WTC11 (cell line): ENCODE measurements at regions not wholly inside any gene's neighbourhood (a gene's known extent, or its start where the extent isn't known, plus 50 kb on each side); places are given as distances from the start of the nearest gene placed in this dataset.

ENCODE experiments used
- ATAC-seq: fragments of 200-7000 bp; cut with Tn5 transposase; 2 replicates; pipeline ENCODE4 v1.10.0; 2021; ENCODE audit warnings: mild to moderate bottlenecking, moderate library complexity
- CTCF ChIA-PET: fragments of 300-600 bp; sonication (Branson Sonifier 250); formaldehyde crosslinking; loops from one replicate; lab custom pipeline; 2021; ENCODE audit warnings: antibody characterized with exemption; lab: Charles Lee
- POLR2A ChIA-PET: fragments of 350-600 bp; sonication (Branson Sonifier 250); formaldehyde crosslinking; loops from one replicate; lab custom pipeline; 2021; ENCODE audit warnings: antibody characterized with exemption; lab: Charles Lee
- DNase-seq: peaks from one replicate; pipeline ENCODE4 v3.0.0; 2021; ENCODE audit warnings: low spot score
- H3K27ac Mint-ChIP-seq: 2 replicates; pipeline ENCODE4 v1.8.0; 2021; ENCODE audit warnings: mixed read lengths
- H3K27me3 Mint-ChIP-seq: 2 replicates; pipeline ENCODE4 v1.8.0; 2021; ENCODE audit warnings: low read depth, mild to moderate bottlenecking, moderate library complexity, mixed read lengths
- H3K36me3 Mint-ChIP-seq: 2 replicates; pipeline ENCODE4 v1.8.0; 2021; ENCODE audit warnings: mixed read lengths
- H3K4me1 Mint-ChIP-seq: 2 replicates; pipeline ENCODE4 v1.8.0; 2022; ENCODE audit warnings: mixed read lengths
- H3K4me3 Mint-ChIP-seq: 2 replicates; pipeline ENCODE4 v1.8.0; 2021; ENCODE audit warnings: mild to moderate bottlenecking, moderate library complexity, mixed read lengths
- H3K9me3 Mint-ChIP-seq: 2 replicates; pipeline ENCODE4 v1.8.0; 2021; ENCODE audit warnings: mixed read lengths
- E2F4 ChIP-seq: sonication (generic); formaldehyde crosslinking; IDR thresholded peaks from 2 replicates; pipeline ENCODE4 v1.8.1; 2022; ENCODE audit warnings: low read depth, mild to moderate bottlenecking, moderate library complexity, missing genetic modification reagents, borderline replicate concordance
- FOXK1 ChIP-seq: sonication (generic); formaldehyde crosslinking; IDR thresholded peaks from 2 replicates; pipeline ENCODE4 v1.8.0; 2022; ENCODE audit warnings: mild to moderate bottlenecking, moderate library complexity, missing genetic modification reagents
- GTF2I ChIP-seq: fragments of 250-450 bp; sonication (Bioruptor Pico); conservative IDR thresholded peaks from 2 replicates; pipeline ENCODE4 v1.4.0; 2021; ENCODE audit warnings: mild to moderate bottlenecking
- HMGA2 ChIP-seq: fragments of 250-450 bp; sonication (Bioruptor Pico); IDR thresholded peaks from 2 replicates; pipeline ENCODE4 v1.4.0; 2021; ENCODE audit warnings: mild to moderate bottlenecking, moderate library complexity
- IRF2 ChIP-seq: sonication (generic); formaldehyde crosslinking; IDR thresholded peaks from 2 replicates; pipeline ENCODE4 v1.8.0; 2022; ENCODE audit warnings: low read depth, missing genetic modification reagents, borderline replicate concordance
- NFYB ChIP-seq: sonication (generic); formaldehyde crosslinking; conservative IDR thresholded peaks from 2 replicates; pipeline ENCODE4 v1.8.0; 2022; ENCODE audit warnings: low read depth, missing genetic modification reagents
- NR3C1 ChIP-seq: sonication (generic); formaldehyde crosslinking; conservative IDR thresholded peaks from 2 replicates; pipeline ENCODE4 v1.8.1; 2023; ENCODE audit warnings: low read depth, mild to moderate bottlenecking, missing genetic modification reagents
- PRDM15 ChIP-seq: sonication (generic); formaldehyde crosslinking; IDR thresholded peaks from 2 replicates; pipeline ENCODE4 v1.8.0; 2022; ENCODE audit warnings: missing genetic modification reagents
- PREB ChIP-seq: sonication (generic); formaldehyde crosslinking; IDR thresholded peaks from 2 replicates; pipeline ENCODE4 v1.8.1; 2022; ENCODE audit warnings: mild to moderate bottlenecking, missing genetic modification reagents, moderate library complexity, borderline replicate concordance
- SMAD3 ChIP-seq: sonication (generic); formaldehyde crosslinking; IDR thresholded peaks from 2 replicates; pipeline ENCODE4 v1.8.0; 2022; ENCODE audit warnings: missing genetic modification reagents, mild to moderate bottlenecking, borderline replicate concordance
- ZBTB21 ChIP-seq: sonication (generic); formaldehyde crosslinking; IDR thresholded peaks from 2 replicates; pipeline ENCODE4 v1.8.1; 2023; ENCODE audit warnings: mild to moderate bottlenecking, missing genetic modification reagents, borderline replicate concordance
- ZMAT4 ChIP-seq: fragments of 250-450 bp; sonication (Bioruptor Pico); IDR thresholded peaks from 2 replicates; pipeline ENCODE4 v1.9.0; 2021; ENCODE audit warnings: mild to moderate bottlenecking
- ZNF138 ChIP-seq: sonication (generic); formaldehyde crosslinking; conservative IDR thresholded peaks from 2 replicates; pipeline ENCODE4 v1.8.1; 2022; ENCODE audit warnings: mild to moderate bottlenecking, moderate library complexity, missing genetic modification reagents
- ZNF219 ChIP-seq: sonication (generic); formaldehyde crosslinking; IDR thresholded peaks from 2 replicates; pipeline ENCODE4 v1.8.0; 2023; ENCODE audit warnings: missing genetic modification reagents, mild to moderate bottlenecking, borderline replicate concordance
- ZNF671 ChIP-seq: fragments of 250-450 bp; sonication (Bioruptor Pico); IDR thresholded peaks from 2 replicates; pipeline ENCODE4 v1.8.0; 2021; ENCODE audit warnings: mild to moderate bottlenecking
- TF ChIP-seq, protein P1 (sequence below): sonication (generic); formaldehyde crosslinking; conservative IDR thresholded peaks from 2 replicates; pipeline ENCODE4 v1.8.1; 2022; ENCODE audit warnings: mild to moderate bottlenecking, missing genetic modification reagents
- TF ChIP-seq, protein P2 (sequence below): sonication (generic); formaldehyde crosslinking; IDR thresholded peaks from 2 replicates; pipeline ENCODE4 v1.8.1; 2023; ENCODE audit warnings: mild to moderate bottlenecking, missing genetic modification reagents
- TF ChIP-seq, protein P3 (sequence below): sonication (generic); formaldehyde crosslinking; IDR thresholded peaks from 2 replicates; pipeline ENCODE4 v1.8.1; 2023; ENCODE audit warnings: mild to moderate bottlenecking, missing genetic modification reagents

GRCh38 chr7:35401217-35401879, 147.4 kb upstream of the TBX20 start:
- Mint-ChIP-seq H3K4me1 (0 out of 2 replicates have a peak, but pooled peaks cover 1% of the 10 kb centered on the region), H3K27ac (no peak overlapping the region), H3K9me3 (no peaks in the 10 kb centered on the region), H3K4me3 (no peak overlapping the region), H3K27me3 (peaks cover 4% of the 10 kb centered on the region), H3K36me3 (no peaks in the 10 kb centered on the region)
- ATAC-seq (no peak), DNase-seq (no peak)
- ChIA-PET POLR2A (no interaction called here), CTCF (no interaction called here)
- TF ChIP-seq E2F4 (CRISPR knock-in tag): no peak
- no peak for TF ChIP-seq ZNF671 (CRISPR knock-in tag)
- no peak for TF ChIP-seq FOXK1
- no peak for TF ChIP-seq SMAD3 (CRISPR knock-in tag)
- no peak for TF ChIP-seq ZBTB21 (CRISPR knock-in tag)
- TF ChIP-seq, protein P1, sequence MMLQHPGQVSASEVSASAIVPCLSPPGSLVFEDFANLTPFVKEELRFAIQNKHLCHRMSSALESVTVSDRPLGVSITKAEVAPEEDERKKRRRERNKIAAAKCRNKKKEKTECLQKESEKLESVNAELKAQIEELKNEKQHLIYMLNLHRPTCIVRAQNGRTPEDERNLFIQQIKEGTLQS: no peak
- TF ChIP-seq PRDM15: no peak
- TF ChIP-seq IRF2 (CRISPR knock-in tag): no peak
- no peak for TF ChIP-seq NFYB (CRISPR knock-in tag)
- TF ChIP-seq HMGA2: no peak
- no peak for TF ChIP-seq NR3C1
- TF ChIP-seq ZNF138 (CRISPR knock-in tag): no peak
- no peak for TF ChIP-seq GTF2I (CRISPR knock-in tag)
- TF ChIP-seq, protein P2, sequence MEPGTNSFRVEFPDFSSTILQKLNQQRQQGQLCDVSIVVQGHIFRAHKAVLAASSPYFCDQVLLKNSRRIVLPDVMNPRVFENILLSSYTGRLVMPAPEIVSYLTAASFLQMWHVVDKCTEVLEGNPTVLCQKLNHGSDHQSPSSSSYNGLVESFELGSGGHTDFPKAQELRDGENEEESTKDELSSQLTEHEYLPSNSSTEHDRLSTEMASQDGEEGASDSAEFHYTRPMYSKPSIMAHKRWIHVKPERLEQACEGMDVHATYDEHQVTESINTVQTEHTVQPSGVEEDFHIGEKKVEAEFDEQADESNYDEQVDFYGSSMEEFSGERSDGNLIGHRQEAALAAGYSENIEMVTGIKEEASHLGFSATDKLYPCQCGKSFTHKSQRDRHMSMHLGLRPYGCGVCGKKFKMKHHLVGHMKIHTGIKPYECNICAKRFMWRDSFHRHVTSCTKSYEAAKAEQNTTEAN (CRISPR knock-in tag): no peak
- TF ChIP-seq, protein P3, sequence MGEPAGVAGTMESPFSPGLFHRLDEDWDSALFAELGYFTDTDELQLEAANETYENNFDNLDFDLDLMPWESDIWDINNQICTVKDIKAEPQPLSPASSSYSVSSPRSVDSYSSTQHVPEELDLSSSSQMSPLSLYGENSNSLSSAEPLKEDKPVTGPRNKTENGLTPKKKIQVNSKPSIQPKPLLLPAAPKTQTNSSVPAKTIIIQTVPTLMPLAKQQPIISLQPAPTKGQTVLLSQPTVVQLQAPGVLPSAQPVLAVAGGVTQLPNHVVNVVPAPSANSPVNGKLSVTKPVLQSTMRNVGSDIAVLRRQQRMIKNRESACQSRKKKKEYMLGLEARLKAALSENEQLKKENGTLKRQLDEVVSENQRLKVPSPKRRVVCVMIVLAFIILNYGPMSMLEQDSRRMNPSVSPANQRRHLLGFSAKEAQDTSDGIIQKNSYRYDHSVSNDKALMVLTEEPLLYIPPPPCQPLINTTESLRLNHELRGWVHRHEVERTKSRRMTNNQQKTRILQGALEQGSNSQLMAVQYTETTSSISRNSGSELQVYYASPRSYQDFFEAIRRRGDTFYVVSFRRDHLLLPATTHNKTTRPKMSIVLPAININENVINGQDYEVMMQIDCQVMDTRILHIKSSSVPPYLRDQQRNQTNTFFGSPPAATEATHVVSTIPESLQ (CRISPR knock-in tag): no peak
- TF ChIP-seq ZNF219 (CRISPR knock-in tag): no peak
- TF ChIP-seq PREB (CRISPR knock-in tag): no peak
- TF ChIP-seq ZMAT4: no peak
